ENCODE measurements at regions not wholly inside any gene's neighbourhood (a gene's known extent, or its start where the extent isn't known, plus 50 kb on each side); places are given as distances from the start of the nearest gene placed in this dataset.
A peak's percentile ranks its signal among the peaks of the same experiment; 100 is the strongest.

GRCh38 chr11:112583261-112583893, 322.7 kb upstream of the PLET1 start:
- no peak for DNase-seq (ENCODE audit: low read depth in 2 of 2)

DNA sequence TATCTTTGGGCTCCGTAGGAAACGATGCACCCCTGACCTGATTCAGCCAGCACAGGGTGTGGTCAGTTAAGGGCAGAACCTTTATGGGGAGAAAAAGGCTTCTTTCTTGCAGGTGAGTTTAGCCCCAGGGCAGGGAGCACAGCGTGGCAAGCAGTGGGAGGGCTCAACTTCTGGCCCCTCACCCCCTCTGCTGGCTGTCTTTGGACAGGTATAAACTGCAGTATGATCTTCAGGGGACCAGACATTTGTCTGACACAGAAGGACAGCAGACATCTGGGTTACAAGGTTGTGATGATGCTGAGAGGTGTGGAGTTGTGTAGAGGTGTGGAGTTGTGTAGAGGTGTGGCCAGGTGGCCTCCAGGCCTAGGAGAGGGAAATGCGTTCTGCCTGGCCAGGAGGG, 324.0 kb upstream of the PLET1 start:
- no peak for DNase-seq (ENCODE audit: low read depth in 2 of 2)

DNA sequence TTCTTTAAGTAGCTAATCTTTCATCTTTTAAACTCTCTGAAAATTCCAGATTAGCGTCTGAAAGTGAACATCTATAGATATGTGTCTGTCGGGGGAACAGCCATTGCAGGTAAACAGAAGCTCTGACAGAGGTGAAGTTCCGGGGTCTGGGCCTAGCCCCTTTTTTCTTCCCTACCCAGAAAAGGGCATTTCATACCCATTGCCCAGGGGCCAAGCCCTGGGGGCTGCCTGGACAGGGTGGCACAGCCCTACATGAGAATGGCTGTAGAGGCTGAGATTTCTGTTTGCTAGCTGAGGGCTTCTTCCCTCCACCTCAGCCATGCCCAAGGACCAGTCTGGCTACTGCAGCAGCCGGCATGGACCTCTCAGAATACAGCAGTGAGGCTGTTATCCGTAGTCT, 327.0 kb upstream of the PLET1 start:
- DNase-seq (ENCODE audit: low read depth in 2 of 2): no peak

DNA sequence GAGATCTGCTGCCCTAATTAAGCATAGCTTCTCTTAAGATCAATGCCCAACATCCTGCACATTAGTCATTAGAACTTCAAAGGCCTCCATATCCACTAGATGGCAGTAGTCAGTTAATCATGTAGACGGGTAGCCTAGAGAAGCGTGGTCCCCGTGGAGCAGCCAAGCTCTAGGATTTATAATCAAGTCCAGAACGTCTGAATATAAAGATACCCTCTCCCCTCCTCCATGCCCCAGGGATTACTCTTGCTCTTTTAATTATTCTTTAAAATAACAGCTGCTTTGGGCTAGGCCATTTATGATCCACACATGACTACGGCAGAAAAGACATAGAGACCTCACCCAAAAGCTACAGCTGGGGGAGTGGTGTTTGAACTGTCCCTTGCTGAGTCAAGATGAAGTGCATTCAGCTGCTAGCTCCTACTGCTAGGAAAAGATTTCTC, 327.6 kb upstream of the PLET1 start:
- DNase-seq (ENCODE audit: low read depth in 2 of 2): peak in 1 of 2 donors; percentile 3

GRCh38 chr11:112589155-112589554, 328.5 kb upstream of the PLET1 start:
- DNase-seq (ENCODE audit: low read depth in 2 of 2): no peak

- DNase-seq (ENCODE audit: low read depth in 2 of 2): no peak
Measured at GRCh38 chr11:112590764-112591163, 330.1 kb upstream of the PLET1 start.

DNA sequence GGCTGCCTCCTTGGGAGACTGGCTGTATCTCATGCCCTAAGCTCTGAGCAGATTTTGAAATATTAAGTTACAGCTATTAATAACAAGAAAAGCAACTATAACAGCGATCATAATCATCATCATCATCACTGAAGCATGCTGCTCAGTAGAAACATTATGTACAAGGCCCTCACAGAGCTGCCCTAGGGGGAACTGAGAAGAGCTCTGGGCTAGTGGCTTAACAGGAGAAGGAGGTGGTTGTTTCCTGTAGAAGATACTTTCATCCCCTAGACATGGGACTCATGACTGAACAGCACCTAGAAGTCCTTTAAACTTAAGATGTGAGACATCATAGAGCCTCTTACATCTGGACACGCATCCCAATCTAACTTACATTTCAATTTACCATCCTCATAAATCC, 332.8 kb upstream of the PLET1 start:
- no peak for DNase-seq (ENCODE audit: low read depth in 2 of 2)

DNA sequence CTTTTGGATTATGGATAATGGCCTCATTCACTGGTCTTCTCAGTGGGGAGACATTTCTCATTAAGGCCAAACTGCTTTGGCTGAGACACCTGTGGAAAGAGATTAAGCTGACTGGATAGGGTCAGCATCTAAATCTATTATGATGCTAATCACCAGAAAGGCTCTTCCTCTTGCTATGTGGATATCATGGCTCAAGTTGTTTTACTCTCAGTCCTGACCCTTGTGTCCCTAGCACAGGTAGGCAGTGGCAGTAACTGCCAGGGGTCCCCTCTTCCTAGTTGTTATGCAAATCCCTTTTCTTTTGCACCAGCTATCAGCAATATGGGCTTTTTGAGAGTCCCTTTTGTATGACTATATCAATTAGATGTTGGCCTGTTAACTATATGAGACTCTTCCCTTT, 335.7 kb upstream of the PLET1 start:
- no peak for DNase-seq (ENCODE audit: low read depth in 2 of 2)

GRCh38 chr11:112597286-112597790, 336.7 kb upstream of the PLET1 start:
- no peak for DNase-seq (ENCODE audit: low read depth in 2 of 2)

DNA sequence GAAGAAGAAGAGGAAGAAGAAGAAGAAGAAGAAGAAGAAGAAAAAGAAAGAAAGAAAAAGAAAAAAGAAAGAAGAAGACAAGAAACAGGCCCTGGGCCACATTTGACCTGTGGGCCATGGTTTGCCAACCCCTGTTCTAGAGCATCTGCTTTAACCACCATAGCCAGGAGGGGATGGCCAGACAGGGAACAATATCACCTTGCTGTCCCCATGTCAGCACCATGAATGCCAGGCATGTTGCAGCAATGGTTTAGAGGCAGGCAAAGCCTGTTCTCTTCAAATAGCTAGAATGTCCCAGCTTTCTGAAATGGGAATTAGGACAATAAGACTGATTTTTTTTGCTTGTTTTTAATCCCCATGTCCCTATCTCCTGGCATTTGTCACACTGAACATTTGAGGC, 338.6 kb upstream of the PLET1 start:
- no peak for DNase-seq (ENCODE audit: low read depth in 2 of 2)

- no peak for DNase-seq (ENCODE audit: low read depth in 2 of 2)
Measured at GRCh38 chr11:112599856-112600533, 339.3 kb upstream of the PLET1 start.

DNA sequence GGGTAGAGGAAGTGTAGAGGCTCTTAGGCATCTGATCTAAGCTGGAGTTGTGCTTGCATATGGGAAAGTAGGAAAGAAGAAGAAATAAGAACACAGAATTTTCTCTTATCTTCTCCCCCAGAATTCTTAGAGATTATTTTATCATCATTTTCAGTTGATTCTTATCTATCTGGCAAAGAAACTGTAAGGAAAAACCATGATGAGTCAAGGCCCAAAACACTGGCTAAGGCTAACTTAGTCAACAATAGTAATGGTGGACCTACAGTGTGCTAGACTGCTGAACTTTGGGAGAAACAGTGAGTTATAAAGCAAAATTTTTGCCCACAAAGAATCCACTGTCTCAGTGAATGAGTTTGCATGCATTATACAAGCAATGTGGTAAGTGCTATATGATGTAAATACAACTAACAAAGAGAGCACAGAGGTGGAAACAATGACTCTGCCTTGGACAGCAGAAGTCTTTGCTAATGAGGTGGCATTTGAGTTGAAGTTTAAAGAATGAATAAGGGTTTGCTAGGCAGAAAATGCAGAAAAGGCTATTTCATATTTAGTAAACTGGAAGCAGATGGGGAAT, 344.5 kb upstream of the PLET1 start:
- no peak for DNase-seq (ENCODE audit: low read depth in 2 of 2)

GRCh38 chr11:112606656-112607055, 346.0 kb upstream of the PLET1 start:
- DNase-seq (ENCODE audit: low read depth in 2 of 2): no peak

- DNase-seq (ENCODE audit: low read depth in 2 of 2): no peak
Measured at GRCh38 chr11:112608509-112608908, 347.8 kb upstream of the PLET1 start.

GRCh38 chr11:112610494-112610893, 349.8 kb upstream of the PLET1 start:
- no peak for DNase-seq (ENCODE audit: low read depth in 2 of 2)

DNA sequence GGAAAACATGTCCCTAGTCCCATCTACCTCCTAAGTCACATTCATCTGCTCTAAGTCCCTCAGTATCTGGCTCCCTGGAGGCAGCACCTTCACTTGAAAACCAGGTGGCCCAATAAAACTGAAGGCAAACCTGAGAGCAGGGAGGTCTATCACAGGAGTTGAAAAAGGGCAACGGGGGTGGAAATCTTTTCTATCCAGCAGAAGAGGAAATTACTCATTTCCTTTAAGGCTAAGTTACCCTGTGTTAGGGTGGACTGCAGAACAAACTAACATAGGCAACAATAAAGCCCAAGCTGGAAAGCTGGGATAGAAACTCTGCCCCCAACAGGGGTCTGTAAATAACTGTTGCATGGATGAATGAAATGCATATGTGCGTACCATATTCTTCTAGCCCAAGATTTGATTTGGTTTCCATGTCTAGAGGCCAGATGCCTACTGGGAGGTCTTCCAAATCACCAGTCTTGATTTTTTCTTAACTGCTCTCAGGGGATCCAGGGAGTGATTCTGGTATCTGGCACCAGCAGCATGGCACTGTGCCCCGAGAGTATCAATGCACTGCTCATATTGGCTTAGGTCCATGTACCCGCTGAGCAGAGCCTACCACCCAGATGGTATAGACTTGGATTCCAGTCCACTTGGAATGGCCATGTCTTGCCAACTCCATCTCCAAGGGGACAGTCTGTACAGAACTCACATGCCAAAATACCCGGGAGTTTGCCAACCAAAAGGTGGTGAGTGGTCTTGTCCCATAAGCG, 350.0 kb upstream of the NCAM1 start:
- DNase-seq (ENCODE audit: low read depth in 2 of 2): no peak

DNA sequence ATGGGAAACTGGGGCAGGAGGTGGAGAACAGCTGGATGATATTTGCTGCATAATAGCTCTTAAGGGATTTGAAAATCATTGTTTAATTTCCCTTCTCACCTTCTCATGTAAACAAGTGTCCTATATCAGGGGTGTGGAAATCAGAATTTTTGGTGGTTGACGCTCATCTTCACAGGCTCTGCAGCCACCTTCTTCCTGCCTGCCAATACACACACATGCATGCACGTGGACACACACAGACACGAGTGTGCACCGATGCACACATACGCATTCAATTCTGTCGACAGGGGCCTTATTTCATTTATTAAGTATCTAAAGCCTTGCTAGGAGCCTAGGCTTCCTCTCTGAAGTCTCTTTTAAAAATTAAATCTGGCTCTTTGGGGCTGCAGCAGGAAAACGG, 349.4 kb upstream of the NCAM1 start:
- no peak for DNase-seq (ENCODE audit: low read depth in 2 of 2)

- DNase-seq (ENCODE audit: low read depth in 2 of 2): no peak
Measured at GRCh38 chr11:112612250-112612849, 348.9 kb upstream of the NCAM1 start.

DNA sequence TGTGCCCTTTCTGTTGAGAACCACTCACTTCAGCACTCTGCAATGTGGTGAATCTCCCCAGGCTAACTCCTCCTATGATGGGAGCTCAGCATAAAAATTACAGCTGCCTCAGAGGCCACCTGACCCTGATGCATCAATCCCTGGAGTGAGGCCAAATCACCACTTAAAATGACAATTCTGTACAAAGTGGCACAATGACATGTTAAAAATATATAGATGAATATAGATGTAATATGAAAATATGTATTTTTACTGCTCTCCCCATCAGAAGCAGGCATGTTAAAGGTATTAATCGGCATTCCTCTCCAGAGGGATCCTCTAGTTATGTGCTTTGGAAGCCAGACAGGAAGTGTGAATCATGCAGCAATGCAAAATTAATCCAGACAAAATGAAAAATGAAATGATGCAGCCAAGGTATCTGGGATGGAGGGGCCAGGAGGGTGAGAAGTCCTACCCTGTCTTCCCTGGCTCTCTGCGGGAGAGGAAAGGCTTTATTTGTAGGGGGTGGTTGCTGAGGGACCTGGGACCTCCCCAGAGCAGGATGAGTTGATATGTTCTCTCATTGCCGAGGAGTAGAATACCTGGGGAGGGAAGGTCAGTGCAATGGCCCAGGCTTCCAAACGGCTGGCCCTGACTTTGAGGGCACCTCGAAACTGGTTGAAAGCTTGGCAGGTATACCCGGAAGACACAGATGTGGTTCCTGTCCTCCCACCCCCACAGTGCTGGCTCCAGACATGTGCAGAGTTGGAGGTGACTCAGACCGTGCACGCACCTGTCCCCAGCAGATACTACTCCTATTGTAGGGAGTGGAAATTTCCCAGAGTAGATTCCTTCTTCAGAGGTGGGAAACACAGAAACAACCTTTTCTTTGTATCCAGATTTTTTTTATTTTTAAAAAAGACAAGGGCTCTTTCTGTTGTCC, 347.9 kb upstream of the NCAM1 start:
- no peak for DNase-seq (ENCODE audit: low read depth in 2 of 2)

- no peak for DNase-seq (ENCODE audit: low read depth in 2 of 2)
Measured at GRCh38 chr11:112614605-112615004, 346.6 kb upstream of the NCAM1 start.

GRCh38 chr11:112615238-112615637, 346.0 kb upstream of the NCAM1 start:
- no peak for DNase-seq (ENCODE audit: low read depth in 2 of 2)
